SK-N-SH treated with all-trans-retinoic acid at 6 μM for 48 hours (cell line): ENCODE measurements at regions not wholly inside any gene's neighbourhood (a gene's known extent, or its start where the extent isn't known, plus 50 kb on each side); places are given as distances from the start of the nearest gene placed in this dataset.

Source experiments
- ARNTL ChIP-seq: fragments of 450-650 bp; formaldehyde crosslinking; IDR thresholded peaks from 2 replicates; pipeline ENCODE4 v1.5.0; 2020; ENCODE audit warnings: low read depth, mild to moderate bottlenecking, moderate library complexity, borderline replicate concordance
- CSRNP3 ChIP-seq: fragments of 250-450 bp; sonication (Bioruptor Pico); IDR thresholded peaks from 2 replicates; pipeline ENCODE4 v1.5.1; 2021; ENCODE audit warnings: mild to moderate bottlenecking, moderate library complexity
- ISL1 ChIP-seq: fragments of 250-450 bp; sonication (Bioruptor Pico); IDR thresholded peaks from 2 replicates; pipeline ENCODE4 v2.1.2; 2022; ENCODE audit warnings: mild to moderate bottlenecking, moderate library complexity
- POU6F1 ChIP-seq: fragments of 250-450 bp; sonication (Bioruptor Pico); IDR thresholded peaks from 2 replicates; pipeline ENCODE4 v1.8.0; 2021; ENCODE audit warnings: low read depth, mild to moderate bottlenecking, moderate library complexity, borderline replicate concordance
- PPARA ChIP-seq: fragments of 250-450 bp; sonication (Bioruptor Pico); IDR thresholded peaks from 2 replicates; pipeline ENCODE4 v1.5.0; 2020; ENCODE audit warnings: mild to moderate bottlenecking, borderline replicate concordance
- TCF4 ChIP-seq: fragments of 250-450 bp; sonication (Bioruptor Pico); IDR thresholded peaks from 2 replicates; pipeline ENCODE4 v1.8.0; 2021; ENCODE audit warnings: mild to moderate bottlenecking, moderate library complexity, borderline replicate concordance
- TOX ChIP-seq: fragments of 250-450 bp; sonication (Bioruptor Pico); IDR thresholded peaks from 2 replicates; pipeline ENCODE4 v1.8.0; 2021; ENCODE audit warnings: mild to moderate bottlenecking, moderate library complexity, borderline replicate concordance
- TSHZ2 ChIP-seq: fragments of 250-450 bp; sonication (Bioruptor Pico); IDR thresholded peaks from 2 replicates; pipeline ENCODE4 v1.5.0; 2020; ENCODE audit warnings: mild to moderate bottlenecking, moderate library complexity
- ZFP3 ChIP-seq: fragments of 250-450 bp; sonication (Bioruptor Pico); IDR thresholded peaks from 2 replicates; pipeline ENCODE4 v1.5.0; 2020; ENCODE audit warnings: mild to moderate bottlenecking, moderate library complexity
- ZFP30 ChIP-seq: fragments of 450-650 bp; formaldehyde crosslinking; IDR thresholded peaks from 2 replicates; pipeline ENCODE4 v1.5.0; 2022; ENCODE audit warnings: mild to moderate bottlenecking, moderate library complexity

- TF ChIP-seq ISL1 (CRISPR knock-in tag) (no peak), ARNTL (CRISPR knock-in tag) (no peak), PPARA (CRISPR knock-in tag) (no peak), TOX (CRISPR knock-in tag) (no peak), CSRNP3 (CRISPR knock-in tag) (no peak), ZFP3 (no peak), TCF4 (CRISPR knock-in tag) (no peak), TSHZ2 (CRISPR knock-in tag) (no peak), POU6F1 (CRISPR knock-in tag) (no peak), ZFP30 (no peak)
Measured at GRCh38 chr3:150270883-150271590, 137.1 kb upstream of the TSC22D2 start.
